H1 (cell line): ENCODE measurements at regions not wholly inside any gene's neighbourhood (a gene's known extent, or its start where the extent isn't known, plus 50 kb on each side); places are given as distances from the start of the nearest gene placed in this dataset.

Source experiments
- CTCF ChIA-PET: fragments of 300-600 bp; sonication (Branson Sonifier 250); formaldehyde crosslinking; loops from one replicate; lab custom pipeline; 2021; ENCODE audit not compliant: partially characterized antibody; lab: Charles Lee
- POLR2A ChIA-PET: fragments of 300-600 bp; sonication (Branson Sonifier 250); formaldehyde crosslinking; loops from one replicate; lab custom pipeline; 2021; ENCODE audit warnings: inconsistent platforms; ENCODE audit not compliant: partially characterized antibody; lab: Charles Lee
- DNase-seq, 2 experiments: peaks; one replicate each; pipeline versions ENCODE4 v3.0.0 to v3.0.0-alpha.2; 2010 to 2022; ENCODE audit warnings: low spot score in 2 of 2, low read depth in 1 of 2, mixed read lengths in 1 of 2
- FAIRE-seq: peaks from 2 replicates; lab custom pipeline; 2011; peaks lifted over from hg19 to GRCh38; lab: Jason Lieb, UNC
- H2AFZ ChIP-seq: 2 replicates; pipeline ENCODE4 v1.8.1; 2012; ENCODE audit warnings: low read length, inconsistent platforms
- H2AK5ac ChIP-seq: 2 replicates; pipeline ENCODE4 v1.6.1; 2013; ENCODE audit warnings: low read depth, low read length
- H2BK120ac ChIP-seq: replicated peaks from 2 replicates; pipeline ENCODE3; 2013; ENCODE audit warnings: low read depth, low read length, inconsistent platforms
- H2BK12ac ChIP-seq: 2 replicates; pipeline ENCODE4 v1.6.1; 2013; ENCODE audit warnings: low read depth, low read length
- H2BK15ac ChIP-seq: 2 replicates; pipeline ENCODE4 v1.6.1; 2013; ENCODE audit warnings: low read length
- H2BK20ac ChIP-seq: 2 replicates; pipeline ENCODE4 v1.6.1; 2013; ENCODE audit warnings: low read length
- H2BK5ac ChIP-seq: 2 replicates; pipeline ENCODE4 v1.6.1; 2013; ENCODE audit warnings: low read depth, low read length
- H3K14ac ChIP-seq: 2 replicates; pipeline ENCODE4 v1.6.1; 2013; ENCODE audit warnings: inconsistent platforms; ENCODE audit not compliant: insufficient read length
- H3K18ac ChIP-seq: 2 replicates; pipeline ENCODE4 v1.6.1; 2013; ENCODE audit warnings: low read length; ENCODE audit errors: extremely low read depth
- H3K23ac ChIP-seq: 2 replicates; pipeline ENCODE4 v1.6.1; 2013; ENCODE audit warnings: inconsistent platforms; ENCODE audit not compliant: insufficient read length
- H3K23me2 ChIP-seq: 2 replicates; pipeline ENCODE4 v1.6.1; 2013; ENCODE audit warnings: low read depth, low read length
- H3K27ac ChIP-seq: 2 replicates; pipeline ENCODE4 v1.6.1; 2011; ENCODE audit warnings: low read depth, low read length, inconsistent platforms
- H3K27me3 ChIP-seq, 4 experiments: replicated peaks in 1 of 4; 1 replicate in 1 of 4; 2 replicates in 3 of 4; pipeline versions ENCODE4 v1.6.1 to v1.8.1; 2011 to 2013; ENCODE audit warnings: low read length in 3 of 4, mild to moderate bottlenecking in 3 of 4, inconsistent platforms in 2 of 4, mixed read lengths in 2 of 4, moderate library complexity in 1 of 4; ENCODE audit not compliant: control insufficient read depth in 3 of 4, insufficient read depth in 3 of 4; ENCODE audit errors: extremely low read depth in 1 of 4
- H3K36me3 ChIP-seq, 4 experiments: 2 replicates each; pipeline versions ENCODE4 v1.6.1 to v1.8.1; 2011 to 2013; ENCODE audit warnings: mild to moderate bottlenecking in 4 of 4, low read length in 3 of 4, moderate library complexity in 2 of 4, control low read depth in 1 of 4, inconsistent platforms in 1 of 4; ENCODE audit not compliant: insufficient read depth in 4 of 4, control insufficient read depth in 2 of 4
- H3K4ac ChIP-seq: replicated peaks from 2 replicates; pipeline ENCODE3; 2013; ENCODE audit warnings: low read length, low read depth, mixed read lengths, inconsistent platforms; ENCODE audit not compliant: insufficient read length
- H3K4me1 ChIP-seq, 4 experiments: replicated peaks in 1 of 4; 1 replicate in 1 of 4; 2 replicates in 3 of 4; pipeline versions ENCODE4 v1.6.1 to v1.8.1; 2011 to 2013; ENCODE audit warnings: low read length in 3 of 4, inconsistent platforms in 2 of 4, mixed read lengths in 1 of 4; ENCODE audit not compliant: insufficient read depth in 4 of 4, control insufficient read depth in 3 of 4
- H3K4me2 ChIP-seq, 2 experiments: 2 replicates each; pipeline versions ENCODE4 v1.6.1 to v1.8.1; 2011 to 2013; ENCODE audit warnings: low read depth in 2 of 2, low read length in 2 of 2, control low read depth in 1 of 2, inconsistent platforms in 1 of 2, mild to moderate bottlenecking in 1 of 2; ENCODE audit not compliant: insufficient read depth in 1 of 2
- H3K4me3 ChIP-seq, 4 experiments: fragments of 200-600, 300-600 bp in 1 of 4; sonication (generic), shearing (Covaris generic), sonication (Bioruptor Twin) in 1 of 4; 2 replicates each; pipeline versions ENCODE4 v1.5.1 to v1.8.1; 2011 to 2016; ENCODE audit warnings: low read length in 4 of 4, low read depth in 3 of 4, control low read depth in 2 of 4, inconsistent platforms in 2 of 4, mild to moderate bottlenecking in 2 of 4, mixed read lengths in 1 of 4, moderate library complexity in 1 of 4; ENCODE audit not compliant: insufficient read depth in 2 of 4; ENCODE audit errors: extremely low read depth in 1 of 4
- H3K56ac ChIP-seq: replicated peaks from 2 replicates; pipeline ENCODE3; 2013; ENCODE audit warnings: low read depth, mild to moderate bottlenecking, mixed read lengths, low read length, inconsistent platforms; ENCODE audit not compliant: insufficient read length
- H3K79me1 ChIP-seq: 2 replicates; pipeline ENCODE4 v1.6.1; 2013; ENCODE audit warnings: low read depth, low read length, control low read depth
- H3K79me2 ChIP-seq, 2 experiments: 2 replicates each; pipeline versions ENCODE4 v1.6.1 to v1.8.1; 2012 to 2013; ENCODE audit warnings: low read length in 2 of 2, mild to moderate bottlenecking in 2 of 2, inconsistent platforms in 1 of 2; ENCODE audit not compliant: insufficient read depth in 2 of 2, control insufficient read depth in 1 of 2
- H3K9ac ChIP-seq, 4 experiments: replicated peaks in 1 of 4; 1 replicate in 1 of 4; 2 replicates in 3 of 4; pipeline versions ENCODE4 v1.6.1 to v1.8.1; 2011 to 2013; ENCODE audit warnings: low read depth in 3 of 4, low read length in 3 of 4, control low read depth in 2 of 4, mild to moderate bottlenecking in 2 of 4, moderate library complexity in 2 of 4, inconsistent platforms in 1 of 4; ENCODE audit errors: extremely low read depth in 1 of 4
- H3K9me3 ChIP-seq, 2 experiments: 2 replicates each; pipeline versions ENCODE4 v1.6.1 to v1.8.1; 2012 to 2013; ENCODE audit warnings: mild to moderate bottlenecking in 2 of 2, moderate library complexity in 2 of 2, control low read depth in 1 of 2, inconsistent platforms in 1 of 2, low read depth in 1 of 2, low read length in 1 of 2, mixed read lengths in 1 of 2; ENCODE audit not compliant: insufficient read depth in 2 of 2
- H4K20me1 ChIP-seq, 2 experiments: replicated peaks in 1 of 2; 2 replicates each; pipeline versions ENCODE3 to v1.8.1; 2011 to 2013; ENCODE audit warnings: inconsistent platforms in 2 of 2, low read length in 2 of 2, mild to moderate bottlenecking in 1 of 2; ENCODE audit not compliant: insufficient read depth in 2 of 2, control insufficient read depth in 1 of 2
- H4K5ac ChIP-seq: 2 replicates; pipeline ENCODE4 v1.6.1; 2013; ENCODE audit warnings: low read length, low read depth, mixed read lengths, inconsistent platforms; ENCODE audit not compliant: insufficient read length
- H4K8ac ChIP-seq: 2 replicates; pipeline ENCODE4 v1.8.0; 2013; ENCODE audit warnings: mild to moderate bottlenecking, moderate library complexity, low read length, inconsistent platforms; ENCODE audit not compliant: insufficient read depth; ENCODE audit errors: extremely low read depth
- H4K91ac ChIP-seq: replicated peaks from 2 replicates; pipeline ENCODE3; 2013; ENCODE audit warnings: low read length, mixed read lengths, inconsistent platforms; ENCODE audit not compliant: insufficient read length
- CEBPB ChIP-seq: IDR thresholded peaks from 2 replicates; pipeline ENCODE4 v1.6.1; 2012; ENCODE audit warnings: low read depth, low read length
- EZH2 ChIP-seq: fragments of 200-600 bp; sonication (generic); IDR thresholded peaks from 2 replicates; pipeline ENCODE4 v1.7.1; 2012; ENCODE audit warnings: low read depth, mild to moderate bottlenecking, moderate library complexity, low read length, inconsistent platforms; ENCODE audit not compliant: severe bottlenecking
- GABPA ChIP-seq: IDR thresholded peaks from 2 replicates; pipeline ENCODE4 v1.6.1; 2011; ENCODE audit warnings: mild to moderate bottlenecking, low read length, moderate library complexity, borderline replicate concordance; ENCODE audit not compliant: insufficient read depth
- HDAC2 ChIP-seq, 2 experiments: fragments of 300-600 bp in 1 of 2; sonication (generic) in 1 of 2; IDR thresholded peaks; 2 replicates each; pipeline ENCODE4 v1.6.1; 2011 to 2012; ENCODE audit warnings: low read depth in 2 of 2, low read length in 2 of 2, mild to moderate bottlenecking in 2 of 2, moderate library complexity in 2 of 2, borderline replicate concordance in 1 of 2, inconsistent platforms in 1 of 2
- RBBP5 ChIP-seq: IDR thresholded peaks from 2 replicates; pipeline ENCODE4 v1.7.1; 2012; ENCODE audit warnings: low read depth, mild to moderate bottlenecking, inconsistent platforms, low read length, moderate library complexity, borderline replicate concordance
- SIX5 ChIP-seq: IDR thresholded peaks from 2 replicates; pipeline ENCODE4 v1.6.1; 2011; ENCODE audit warnings: mild to moderate bottlenecking, low read depth, low read length
- SP4 ChIP-seq: IDR thresholded peaks from 2 replicates; pipeline ENCODE4 v1.6.1; 2012; ENCODE audit warnings: low read length, inconsistent platforms
- TAF1 ChIP-seq: IDR thresholded peaks from 2 replicates; pipeline ENCODE4 v1.6.1; 2011; ENCODE audit warnings: mild to moderate bottlenecking, low read depth, low read length
- TBP ChIP-seq: IDR thresholded peaks from 2 replicates; pipeline ENCODE4 v1.6.1; 2011; ENCODE audit warnings: low read depth, low read length, improper control_type of control experiment
- TCF12 ChIP-seq: IDR thresholded peaks from 2 replicates; pipeline ENCODE4 v1.6.1; 2011; ENCODE audit warnings: low read depth, mild to moderate bottlenecking, low read length
- WGBS, 2 experiments: shearing (Covaris generic) in 1 of 2; methylation state at CpG; one replicate each; pipeline versions ENCODE4 v1.1.6 to v1.1.7; 2013 to 2015; ENCODE audit warnings: low lambda C conversion rate in 2 of 2, mixed read lengths in 2 of 2, inconsistent platforms in 1 of 2, low coverage in 1 of 2, missing lambda C conversion rate in 1 of 2; ENCODE audit not compliant: insufficient replicate concordance in 2 of 2, insufficient coverage in 1 of 2, insufficient read length in 1 of 2; ENCODE audit errors: extremely low coverage in 1 of 2, missing lambda C conversion rate in 1 of 2; 5-methylcytosine and 5-hydroxymethylcytosine counted together

DNA sequence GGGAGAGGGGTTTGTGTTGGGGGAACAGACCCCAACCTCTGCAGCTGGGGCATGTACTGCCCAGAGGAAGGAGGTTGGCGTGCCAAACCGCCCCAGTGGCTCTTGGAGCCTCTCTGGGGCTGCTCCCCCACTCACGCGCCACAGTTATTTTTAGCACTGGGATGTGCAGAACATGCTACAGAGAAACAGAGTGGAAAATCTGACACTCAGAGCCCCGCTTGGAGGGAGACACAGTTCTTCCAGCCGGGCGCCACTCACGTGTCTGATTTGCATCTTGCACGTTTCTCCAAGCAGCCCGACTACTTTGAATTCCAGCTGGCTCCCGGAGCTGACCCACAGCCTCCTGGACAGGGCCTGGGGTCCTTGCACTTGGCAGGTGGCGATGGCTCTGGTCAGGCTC lies 182.0 kb downstream of the RPS24 start:
- H2BK12ac ChIP-seq, result no peak overlapping the region
- H3K27me3 ChIP-seq, result no peaks in the 10 kb centered on the region
- H3K4ac ChIP-seq, result no peak overlapping the region
- no peak overlapping the region for H4K91ac ChIP-seq
- no peak overlapping the region for H2BK5ac ChIP-seq
- POLR2A ChIA-PET, result no interaction called here
- H3K4me1 ChIP-seq, result no peaks in the 10 kb centered on the region; a peak in 1 of 7 replicates
- no peak overlapping the region for H3K9ac ChIP-seq
- no peaks in the 10 kb centered on the region for H4K20me1 ChIP-seq
- H3K27ac ChIP-seq, result no peak overlapping the region
- no peak overlapping the region for H3K4me3 ChIP-seq
- no peak overlapping the region for H2AK5ac ChIP-seq
- H3K79me2 ChIP-seq, result no peaks in the 10 kb centered on the region
- no peak overlapping the region for H2BK20ac ChIP-seq
- no peak overlapping the region for H2AFZ ChIP-seq
- H3K36me3 ChIP-seq, result no peaks in the 10 kb centered on the region
- H3K14ac ChIP-seq, result no peak overlapping the region
- FAIRE-seq (no peak), DNase-seq (no peak)
- H2BK120ac ChIP-seq, result no peak overlapping the region
- H3K23ac ChIP-seq, result no peak overlapping the region
- H3K18ac ChIP-seq, result no peak overlapping the region
- no peak overlapping the region for H2BK15ac ChIP-seq
- H4K5ac ChIP-seq, result no peak overlapping the region
- TF ChIP-seq EZH2 (no peak), TBP (no peak), CEBPB (no peak), TAF1 (no peak), HDAC2 (IDR thresholded peaks at IDR 0.05; ENCODE audit: borderline replicate concordance in 1 of 2, low read depth in 2 of 2, low read length in 2 of 2) (no peak), SIX5 (no peak), SP4 (no peak), GABPA (no peak), TCF12 (no peak), RBBP5 (no peak)
- H3K23me2 ChIP-seq, result no peaks in the 10 kb centered on the region
- H3K9me3 ChIP-seq, result no peaks in the 10 kb centered on the region
- CTCF ChIA-PET, result interaction anchor here (0.5 to 6.7 kb wide), 5 partner anchors 14 to 94 kb away, joined by 3 to 60 read pairs (median 4); no protein-coding TSS in a partner anchor
- WGBS, 2 experiments, result 92% methylated on average over 12 of the region's 12 CpGs; no CpG with 5 or more reads in 1 of the 2 experiments
- no peak overlapping the region for H3K4me2 ChIP-seq
- no peaks in the 10 kb centered on the region for H3K79me1 ChIP-seq
- H3K56ac ChIP-seq, result no peak overlapping the region
- H4K8ac ChIP-seq, result no peak overlapping the region
